SK-N-SH treated with all-trans-retinoic acid at 6 μM for 48 hours (cell line): ENCODE measurements at regions not wholly inside any gene's neighbourhood (a gene's known extent, or its start where the extent isn't known, plus 50 kb on each side); places are given as distances from the start of the nearest gene placed in this dataset.

Experiments
- ATAC-seq: fragments of 200-7000 bp; cut with Tn5 transposase; 3 replicates; pipeline ENCODE4 v1.9.1; 2020; ENCODE audit warnings: mild to moderate bottlenecking, moderate library complexity
- ARNTL ChIP-seq: fragments of 450-650 bp; formaldehyde crosslinking; IDR thresholded peaks from 2 replicates; pipeline ENCODE4 v1.5.0; 2020; ENCODE audit warnings: low read depth, mild to moderate bottlenecking, moderate library complexity, borderline replicate concordance
- CREB5 ChIP-seq: fragments of 250-450 bp; sonication (Bioruptor Pico); IDR thresholded peaks from 2 replicates; pipeline ENCODE4 v1.5.1; 2020; ENCODE audit warnings: low read depth, mild to moderate bottlenecking, moderate library complexity
- CSRNP3 ChIP-seq: fragments of 250-450 bp; sonication (Bioruptor Pico); IDR thresholded peaks from 2 replicates; pipeline ENCODE4 v1.5.1; 2021; ENCODE audit warnings: mild to moderate bottlenecking, moderate library complexity
- ESRRG ChIP-seq: fragments of 250-450 bp; sonication (Bioruptor Pico); IDR thresholded peaks from 2 replicates; pipeline ENCODE4 v1.6.1; 2021; ENCODE audit warnings: mild to moderate bottlenecking
- GLIS3 ChIP-seq: fragments of 250-450 bp; sonication (Bioruptor Pico); IDR thresholded peaks from 2 replicates; pipeline ENCODE4 v1.5.0; 2020; ENCODE audit warnings: mild to moderate bottlenecking, moderate library complexity
- ISL1 ChIP-seq: fragments of 250-450 bp; sonication (Bioruptor Pico); IDR thresholded peaks from 2 replicates; pipeline ENCODE4 v2.1.2; 2022; ENCODE audit warnings: mild to moderate bottlenecking, moderate library complexity
- OSR1 ChIP-seq: fragments of 250-450 bp; sonication (Bioruptor Pico); IDR thresholded peaks from 2 replicates; pipeline ENCODE4 v1.8.0; 2022; ENCODE audit warnings: moderate library complexity, mild to moderate bottlenecking, inconsistent platforms
- PATZ1 ChIP-seq: fragments of 250-450 bp; sonication (Bioruptor Pico); IDR thresholded peaks from 2 replicates; pipeline ENCODE4 v1.8.0; 2020; ENCODE audit warnings: mild to moderate bottlenecking, moderate library complexity, borderline replicate concordance
- POU6F1 ChIP-seq: fragments of 250-450 bp; sonication (Bioruptor Pico); IDR thresholded peaks from 2 replicates; pipeline ENCODE4 v1.8.0; 2021; ENCODE audit warnings: low read depth, mild to moderate bottlenecking, moderate library complexity, borderline replicate concordance
- PPARA ChIP-seq: fragments of 250-450 bp; sonication (Bioruptor Pico); IDR thresholded peaks from 2 replicates; pipeline ENCODE4 v1.5.0; 2020; ENCODE audit warnings: mild to moderate bottlenecking, borderline replicate concordance
- RARB ChIP-seq: fragments of 250-450 bp; sonication (Bioruptor Pico); IDR thresholded peaks from 2 replicates; pipeline ENCODE4 v1.8.0; 2021; ENCODE audit warnings: mild to moderate bottlenecking, moderate library complexity
- SNAI2 ChIP-seq: fragments of 250-450 bp; sonication (Bioruptor Pico); IDR thresholded peaks from 2 replicates; pipeline ENCODE4 v1.5.0; 2020; ENCODE audit warnings: mild to moderate bottlenecking, moderate library complexity
- TCF4 ChIP-seq: fragments of 250-450 bp; sonication (Bioruptor Pico); IDR thresholded peaks from 2 replicates; pipeline ENCODE4 v1.8.0; 2021; ENCODE audit warnings: mild to moderate bottlenecking, moderate library complexity, borderline replicate concordance
- TOX ChIP-seq: fragments of 250-450 bp; sonication (Bioruptor Pico); IDR thresholded peaks from 2 replicates; pipeline ENCODE4 v1.8.0; 2021; ENCODE audit warnings: mild to moderate bottlenecking, moderate library complexity, borderline replicate concordance
- TSHZ2 ChIP-seq: fragments of 250-450 bp; sonication (Bioruptor Pico); IDR thresholded peaks from 2 replicates; pipeline ENCODE4 v1.5.0; 2020; ENCODE audit warnings: mild to moderate bottlenecking, moderate library complexity
- ZFP3 ChIP-seq: fragments of 250-450 bp; sonication (Bioruptor Pico); IDR thresholded peaks from 2 replicates; pipeline ENCODE4 v1.5.0; 2020; ENCODE audit warnings: mild to moderate bottlenecking, moderate library complexity
- ZFP30 ChIP-seq: fragments of 450-650 bp; formaldehyde crosslinking; IDR thresholded peaks from 2 replicates; pipeline ENCODE4 v1.5.0; 2022; ENCODE audit warnings: mild to moderate bottlenecking, moderate library complexity
- ZNF565 ChIP-seq: fragments of 450-650 bp; formaldehyde crosslinking; conservative IDR thresholded peaks from 2 replicates; pipeline ENCODE4 v1.5.0; 2020; ENCODE audit warnings: low read depth, mild to moderate bottlenecking, moderate library complexity
- ZNF70 ChIP-seq: fragments of 450-650 bp; formaldehyde crosslinking; IDR thresholded peaks from 2 replicates; pipeline ENCODE4 v1.5.0; 2020; ENCODE audit warnings: mild to moderate bottlenecking, moderate library complexity
- ZNF8 ChIP-seq: fragments of 450-650 bp; formaldehyde crosslinking; IDR thresholded peaks from 2 replicates; pipeline ENCODE4 v1.5.0; 2020; ENCODE audit warnings: mild to moderate bottlenecking, moderate library complexity

GRCh38 chr18:38019292-38019691 is 453.7 kb upstream of the CELF4 start:
- no peak for ATAC-seq
- TF ChIP-seq ARNTL (CRISPR knock-in tag), result no peak
- no peak for TF ChIP-seq PATZ1 (CRISPR knock-in tag)
- no peak for TF ChIP-seq OSR1 (CRISPR knock-in tag)
- TF ChIP-seq ISL1 (CRISPR knock-in tag), result no peak
- TF ChIP-seq ZFP3 (CRISPR knock-in tag), result no peak
- TF ChIP-seq POU6F1 (CRISPR knock-in tag), result no peak
- TF ChIP-seq TSHZ2 (CRISPR knock-in tag), result no peak
- no peak for TF ChIP-seq GLIS3 (CRISPR knock-in tag)
- no peak for TF ChIP-seq SNAI2 (CRISPR knock-in tag)
- TF ChIP-seq TCF4 (CRISPR knock-in tag), result no peak
- no peak for TF ChIP-seq CREB5
- TF ChIP-seq ESRRG (CRISPR knock-in tag), result no peak
- TF ChIP-seq RARB (CRISPR knock-in tag), result no peak
- no peak for TF ChIP-seq PPARA (CRISPR knock-in tag)
- no peak for TF ChIP-seq TOX
- no peak for TF ChIP-seq CSRNP3 (CRISPR knock-in tag)

- TF ChIP-seq POU6F1 (CRISPR knock-in tag), result no peak
- TF ChIP-seq PPARA (CRISPR knock-in tag), result no peak
- no peak for TF ChIP-seq SNAI2 (CRISPR knock-in tag)
- no peak for TF ChIP-seq ZNF70
- TF ChIP-seq ESRRG (CRISPR knock-in tag), result no peak
- no peak for TF ChIP-seq ZNF8
- no peak for TF ChIP-seq ZFP30 (CRISPR knock-in tag)
- no peak for TF ChIP-seq RARB (CRISPR knock-in tag)
- no peak for TF ChIP-seq TSHZ2 (CRISPR knock-in tag)
- no peak for TF ChIP-seq ZNF565
- no peak for TF ChIP-seq ISL1 (CRISPR knock-in tag)
- no peak for TF ChIP-seq ZFP3 (CRISPR knock-in tag)
- ATAC-seq, result no peak
Observed at GRCh38 chr18:38010971-38011857, 445.6 kb upstream of the CELF4 start.
